Urothelium cell line (cell line): ENCODE measurements at regions not wholly inside any gene's neighbourhood (a gene's known extent, or its start where the extent isn't known, plus 50 kb on each side); places are given as distances from the start of the nearest gene placed in this dataset.
"Not testable (repeated sequence)": the region's sequence is repeated elsewhere in the genome, so short reads cannot be mapped to it uniquely, and the experiment has no call there.

Experiments used
- DNase-seq: peaks from one replicate; pipeline ENCODE4 v3.0.0; 2011; ENCODE audit warnings: low spot score, mixed read lengths
- FAIRE-seq: peaks from 2 replicates; lab custom pipeline; 2011; peaks lifted over from hg19 to GRCh38; lab: Jason Lieb, UNC

DNA sequence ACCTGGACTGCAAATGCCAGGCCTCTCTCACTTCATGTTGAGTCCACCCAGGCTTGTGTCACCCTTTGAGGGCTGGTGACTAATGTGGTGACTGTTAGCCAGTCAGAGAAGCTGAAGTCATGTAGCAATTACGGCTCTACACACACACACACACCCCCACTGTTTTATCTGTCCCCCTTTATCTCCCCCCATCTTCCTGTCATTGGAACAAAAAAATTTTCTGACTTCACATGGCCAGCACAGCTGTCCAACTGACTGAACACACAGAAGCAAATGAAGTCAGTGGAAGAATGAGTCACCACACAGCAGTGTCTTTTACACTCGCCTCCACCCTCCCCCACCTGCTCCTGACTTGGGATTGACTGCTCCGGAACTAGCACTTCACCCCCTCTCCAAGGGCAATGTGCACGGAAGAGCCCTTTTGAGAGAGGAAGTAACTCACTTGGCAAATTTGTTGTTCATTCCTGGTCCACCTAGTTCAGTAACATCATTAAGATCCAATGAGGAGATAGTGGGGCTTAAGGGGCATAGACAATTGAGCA is 198.0 kb downstream of the RNF144B start:
- FAIRE-seq: no peak
- peak; percentile 78 for DNase-seq

DNA sequence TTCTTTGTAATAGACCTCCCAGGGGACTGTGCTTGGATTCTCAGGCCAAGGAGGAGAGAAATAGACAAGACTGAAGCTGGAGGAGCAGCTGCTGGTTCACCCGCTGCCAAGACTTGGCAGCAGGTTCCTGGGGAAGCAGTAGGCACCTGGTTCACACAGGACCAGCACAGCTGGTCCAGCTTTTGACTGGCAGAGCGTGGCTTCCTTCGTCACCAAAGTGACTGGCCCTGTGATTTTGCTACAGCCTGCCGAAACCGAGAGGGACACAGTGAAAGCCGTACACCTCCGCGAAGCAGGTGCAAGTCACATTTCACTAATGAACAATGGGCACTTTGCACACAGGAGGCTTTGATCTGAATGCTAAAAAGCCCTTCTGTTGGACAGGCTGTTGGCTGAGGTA is 199.0 kb downstream of the RNF144B start:
- DNase-seq (no peak), FAIRE-seq (no peak)

DNA sequence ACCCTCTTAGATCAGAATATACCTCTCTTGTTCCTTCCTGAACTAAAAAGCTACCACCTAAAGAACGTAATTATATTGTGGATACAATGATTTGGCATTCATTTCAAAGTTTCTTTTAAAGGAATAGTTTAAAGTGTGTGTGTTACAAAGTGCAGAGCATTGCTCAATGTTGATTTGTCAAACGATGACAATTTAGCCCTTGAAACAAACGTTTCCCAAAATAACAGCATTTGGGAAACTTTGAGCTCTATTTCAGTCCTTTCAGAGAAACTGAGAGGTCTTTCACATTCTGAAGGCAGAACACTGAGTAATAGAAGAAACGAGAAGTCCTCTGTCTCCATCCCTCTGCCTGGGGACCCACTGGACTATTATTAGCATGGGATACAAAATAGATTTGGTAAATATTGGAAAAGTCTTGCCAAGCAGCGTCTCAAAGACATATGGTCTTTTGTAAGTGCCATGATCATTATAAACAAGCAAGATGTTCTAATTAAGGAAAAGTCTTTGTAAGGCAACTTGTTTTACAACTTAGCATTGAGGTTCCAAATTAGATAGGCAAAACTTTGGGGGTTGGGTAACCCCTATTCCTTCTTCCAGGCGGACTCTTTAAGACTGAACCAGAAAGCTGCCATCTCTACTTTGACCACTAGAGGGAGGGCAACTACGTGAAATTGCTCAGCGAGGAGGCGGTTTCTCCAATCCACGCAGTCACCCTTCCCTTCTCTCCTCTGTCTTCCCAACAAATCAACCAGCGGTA is 208.8 kb downstream of the RNF144B start:
- FAIRE-seq: no peak

DNA sequence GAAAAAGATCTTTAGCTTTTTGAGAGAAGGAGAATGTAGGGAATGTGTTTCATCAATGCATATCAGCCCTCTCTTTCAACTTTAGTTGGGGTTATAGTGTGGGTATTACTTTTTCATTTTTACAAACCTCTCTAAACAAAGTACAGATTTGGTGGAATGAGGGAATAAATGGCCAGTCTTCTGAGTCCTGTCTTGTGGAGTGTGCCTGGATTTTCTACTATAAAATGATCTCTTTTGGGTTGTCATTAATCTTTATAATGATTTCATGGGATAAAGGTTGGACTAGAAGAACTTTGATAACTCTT is 209.3 kb downstream of the RNF144B start:
- DNase-seq (no peak), FAIRE-seq (no peak)

More for the DNA sequence above, 208.8 kb downstream of the RNF144B start:
- DNase-seq: peak; percentile 62

DNA sequence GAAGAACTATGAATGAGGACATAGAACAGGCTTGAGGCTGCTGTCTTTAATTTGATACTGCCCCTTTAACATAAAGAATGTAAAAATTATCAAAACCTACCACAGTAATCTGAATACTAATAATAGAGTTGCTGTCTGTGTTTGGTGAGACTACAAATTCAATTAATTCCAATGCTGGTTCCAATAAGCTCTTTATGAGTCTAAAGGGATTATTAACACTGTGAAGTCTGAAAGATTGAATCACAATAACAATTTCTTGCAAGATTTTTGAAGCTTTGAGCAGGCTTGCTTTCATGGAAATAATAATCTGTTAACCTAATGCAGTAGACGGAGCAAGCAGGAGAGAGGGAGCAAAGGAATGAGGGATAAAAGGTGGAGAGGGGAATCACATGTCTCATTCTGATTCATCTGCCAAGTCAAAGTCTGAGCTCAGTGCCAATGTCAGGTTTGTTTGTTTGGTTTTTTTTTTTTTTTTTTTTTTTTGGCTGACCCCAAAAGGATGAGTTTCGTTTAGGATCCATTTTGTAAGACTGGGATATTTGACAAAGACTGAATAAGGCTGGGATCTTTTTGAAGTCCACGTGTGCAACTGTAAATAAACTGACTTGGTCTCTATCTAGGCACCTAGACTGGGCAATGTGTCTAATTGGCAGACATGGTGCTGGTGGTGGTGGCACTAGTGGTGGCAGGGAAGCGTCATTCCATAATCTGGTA is 211.6 kb downstream of the RNF144B start:
- no peak for DNase-seq
- FAIRE-seq: no peak

DNA sequence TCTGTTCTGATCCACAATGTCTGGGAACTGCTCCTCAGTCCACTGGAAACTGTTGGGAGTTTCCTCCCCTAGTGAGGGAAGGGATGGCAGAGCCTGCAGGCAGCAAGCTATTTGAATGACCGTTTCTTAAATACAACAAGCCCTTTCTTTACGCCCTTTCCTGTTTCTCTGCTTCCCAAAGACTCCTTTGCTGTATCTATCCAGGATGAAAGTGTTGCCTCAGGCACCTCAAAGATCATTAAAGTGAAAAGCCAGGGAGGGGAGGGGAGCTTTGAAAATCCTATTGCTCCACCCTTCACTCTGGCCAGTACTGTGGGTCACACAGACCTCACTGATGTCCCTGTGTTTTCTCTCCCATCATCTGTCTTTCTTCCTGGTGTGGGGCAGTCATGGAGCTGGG is 213.1 kb downstream of the RNF144B start:
- FAIRE-seq (no peak), DNase-seq (no peak)

DNA sequence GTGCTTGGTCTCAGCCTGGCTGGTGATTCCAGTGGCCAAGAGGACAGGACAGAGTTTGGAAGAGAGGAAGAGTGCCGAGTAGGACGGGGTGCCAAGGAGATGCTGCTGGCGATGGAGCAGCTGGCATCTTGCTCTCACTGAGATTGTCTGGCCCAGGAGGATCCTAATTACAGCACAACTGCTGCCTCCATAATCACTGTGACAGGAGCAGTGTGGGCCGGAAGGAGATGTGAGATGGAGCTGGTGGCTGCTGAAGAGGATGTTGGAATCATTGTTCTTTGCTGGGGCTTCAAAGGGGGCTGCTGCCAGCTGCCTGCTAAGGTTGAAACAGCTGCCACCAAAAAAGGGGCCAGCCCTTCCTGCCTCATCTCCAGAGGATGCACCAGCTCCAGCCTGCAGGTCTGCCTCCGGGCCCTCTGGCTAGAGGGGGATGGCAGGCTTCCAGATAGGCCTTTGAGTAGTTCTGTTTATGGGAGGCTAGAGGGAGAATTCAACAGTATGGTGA is 214.4 kb downstream of the RNF144B start:
- no peak for DNase-seq
- FAIRE-seq: no peak

DNA sequence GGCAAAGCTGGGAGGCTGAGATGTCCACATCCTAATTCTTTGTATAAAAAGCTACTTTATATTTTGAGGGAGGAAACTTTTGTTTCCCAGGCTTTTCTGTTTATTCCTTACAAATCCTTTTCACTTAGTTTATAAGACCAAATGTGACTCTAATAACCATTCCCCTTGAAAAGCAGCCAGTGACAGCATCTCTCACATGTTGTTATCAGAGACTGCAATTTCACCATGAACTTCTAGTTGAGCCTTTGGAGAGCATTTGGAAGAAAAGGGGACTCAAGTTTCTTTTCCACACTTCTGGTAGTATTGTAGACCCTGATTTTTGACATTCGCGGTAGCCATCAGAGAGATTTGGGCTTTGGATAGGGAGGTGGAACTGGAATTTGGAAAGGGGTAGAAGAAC is 215.8 kb downstream of the RNF144B start:
- no peak for DNase-seq
- FAIRE-seq: no peak

DNA sequence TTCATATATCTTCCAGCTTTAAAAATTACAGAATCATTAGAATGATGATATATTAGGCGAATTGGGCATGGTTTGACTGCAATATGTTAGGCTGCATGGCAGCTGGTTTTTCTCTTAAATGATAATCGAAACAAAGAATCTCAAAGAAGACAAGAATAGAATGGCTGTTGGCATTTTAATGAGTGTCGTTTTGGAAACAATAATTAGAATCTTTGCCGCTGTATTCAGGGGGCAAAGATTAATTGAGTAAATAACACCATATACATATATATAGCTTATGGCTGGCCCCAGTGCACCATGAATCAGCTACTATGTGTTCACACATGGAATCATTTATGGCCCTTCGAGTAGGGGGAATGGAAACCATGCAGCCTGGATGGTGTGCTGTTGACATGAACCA is 216.2 kb downstream of the RNF144B start:
- no peak for FAIRE-seq
- no peak for DNase-seq

DNA sequence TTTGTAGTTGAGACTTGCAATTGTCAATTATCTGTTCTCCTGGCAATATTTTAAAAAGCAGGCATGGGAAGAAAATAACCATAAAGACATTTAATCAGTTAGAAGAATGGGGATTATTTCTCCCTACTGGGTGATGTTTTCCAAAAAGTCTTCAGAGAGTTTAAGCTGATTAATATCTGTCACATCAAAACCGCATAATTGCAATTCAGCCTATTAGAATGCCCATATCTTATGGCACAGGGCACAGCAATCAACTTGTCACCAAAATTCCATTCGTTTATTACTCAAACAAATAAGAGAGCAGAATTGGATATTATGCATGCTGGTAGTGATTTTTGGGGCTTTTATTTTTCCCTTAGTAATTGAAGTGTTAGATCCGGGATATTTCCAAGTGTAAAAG is 218.7 kb downstream of the RNF144B start:
- FAIRE-seq: no peak

DNA sequence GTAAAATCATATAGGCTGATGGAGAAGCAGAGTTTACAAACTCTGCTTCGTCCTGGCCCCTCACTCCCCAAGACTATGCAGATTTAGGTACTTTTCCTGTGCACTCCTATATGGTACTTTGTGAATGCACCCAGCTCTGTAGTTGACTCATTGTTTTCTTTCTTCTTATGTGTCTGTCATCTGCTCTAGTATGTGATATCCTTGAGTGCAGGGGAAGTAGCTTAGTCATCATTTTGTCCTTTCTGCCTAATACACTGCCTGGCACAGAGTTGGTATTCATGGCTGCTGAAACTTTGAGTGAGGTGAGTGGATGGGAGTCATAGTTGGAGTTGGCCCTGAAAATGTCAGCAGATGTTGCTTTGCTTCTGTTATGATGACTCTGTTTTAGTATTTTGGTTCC is 222.6 kb downstream of the RNF144B start:
- DNase-seq (no peak), FAIRE-seq (no peak)

More for the DNA sequence above, 218.7 kb downstream of the RNF144B start:
- no peak for DNase-seq

DNA sequence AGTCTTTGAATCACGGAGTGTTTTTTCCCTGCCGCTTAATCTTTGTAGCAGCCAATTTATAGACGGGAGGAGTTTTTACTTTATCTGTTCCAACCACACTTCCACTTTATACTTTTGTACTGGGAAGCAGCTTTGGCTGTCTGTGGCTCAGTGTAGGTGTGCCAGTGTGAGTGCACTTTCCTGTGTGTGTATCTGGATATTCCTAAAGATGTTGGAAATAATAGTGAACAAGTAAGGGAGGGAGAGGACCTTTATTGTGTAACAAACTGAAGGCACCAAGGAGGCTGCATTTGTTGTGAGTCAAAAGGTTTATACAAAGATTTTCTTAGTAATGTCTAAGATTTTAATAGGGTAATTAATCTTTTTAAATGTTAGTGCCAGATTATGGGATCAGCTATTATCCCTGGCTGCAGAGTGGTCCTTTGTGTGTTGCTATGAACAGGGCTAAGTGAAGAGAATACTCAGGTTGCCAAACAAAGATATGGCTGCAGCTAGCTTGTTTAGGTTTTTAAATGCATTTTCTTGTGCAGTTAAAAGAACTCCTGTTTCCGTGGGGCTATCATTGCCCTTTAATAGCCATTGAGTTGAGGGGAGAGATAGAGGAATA is 226.3 kb downstream of the RNF144B start:
- DNase-seq (no peak), FAIRE-seq (no peak)

DNA sequence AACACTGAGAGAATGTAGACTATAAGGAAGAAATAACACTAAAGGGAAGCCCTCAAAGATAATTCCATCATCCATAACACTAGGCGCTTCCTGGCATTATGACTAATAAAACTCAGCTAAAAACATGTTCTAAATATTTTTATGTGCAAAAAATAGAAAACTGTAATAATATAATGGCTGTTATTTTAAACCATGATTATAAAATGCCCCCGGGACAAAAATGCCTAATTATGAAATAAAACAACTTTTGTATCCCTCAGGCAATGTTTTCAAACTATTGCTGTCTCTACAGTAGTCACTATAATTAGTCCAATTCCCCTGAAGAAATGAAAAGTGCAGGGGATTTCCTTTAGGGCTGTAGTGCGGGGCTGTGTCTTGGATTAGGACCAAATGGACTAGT is 242.4 kb downstream of the RNF144B start:
- FAIRE-seq: no peak
- no peak for DNase-seq

DNA sequence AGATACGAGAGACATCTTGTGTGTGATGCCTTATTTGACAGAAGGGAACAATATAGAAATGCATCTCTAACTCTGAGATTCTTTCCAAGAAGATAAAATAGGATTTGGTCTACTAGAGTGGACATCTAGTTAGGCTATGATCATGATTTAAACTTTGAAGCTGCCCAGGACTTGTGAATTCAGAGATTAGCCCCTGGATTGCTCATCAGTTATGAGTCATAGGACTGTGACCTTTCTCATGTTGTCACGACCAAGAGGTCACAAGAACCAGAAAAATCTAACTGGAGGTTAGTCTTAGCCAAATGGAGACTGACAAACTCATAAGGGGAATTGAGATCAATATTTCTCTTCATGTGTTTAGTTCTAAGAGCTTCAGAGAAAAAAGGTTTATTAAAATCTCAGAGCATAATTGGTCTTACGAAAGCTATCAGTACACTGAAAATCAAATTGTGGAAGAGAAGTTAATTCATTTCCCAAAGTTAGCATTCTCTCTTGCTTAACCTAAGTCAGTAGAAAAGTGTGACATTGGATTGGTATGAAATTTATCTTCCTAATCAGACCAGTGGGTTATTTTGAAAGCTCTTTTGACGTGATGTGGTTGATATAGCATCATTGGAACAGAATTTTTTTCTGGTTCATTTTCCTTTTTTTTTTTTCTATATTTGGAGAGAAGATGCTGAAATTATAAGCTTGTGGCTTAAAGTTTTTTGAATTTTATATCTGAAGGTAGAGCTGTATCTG is 245.7 kb downstream of the RNF144B start:
- DNase-seq (peak; percentile 10), FAIRE-seq (no peak)

DNA sequence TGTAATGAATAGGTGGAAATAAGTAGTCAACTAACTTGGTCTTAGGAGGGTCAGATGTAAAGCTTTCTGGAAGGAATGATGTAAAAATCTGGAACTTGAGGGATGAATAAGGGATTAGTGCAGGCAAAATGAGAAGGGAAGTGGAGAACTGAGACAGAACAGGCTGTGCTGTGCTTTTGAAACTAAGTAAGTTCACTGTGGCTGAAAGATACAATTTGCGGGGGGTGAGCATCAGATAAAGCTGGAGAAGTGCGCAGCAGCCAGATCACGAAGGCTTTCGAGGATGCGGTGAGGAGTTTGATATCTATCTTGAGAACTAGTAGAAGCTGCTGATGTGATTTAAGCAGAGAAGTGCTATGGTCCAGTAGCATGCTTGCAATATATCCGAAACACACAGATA is 247.8 kb downstream of the RNF144B start:
- FAIRE-seq (no peak), DNase-seq (no peak)

DNA sequence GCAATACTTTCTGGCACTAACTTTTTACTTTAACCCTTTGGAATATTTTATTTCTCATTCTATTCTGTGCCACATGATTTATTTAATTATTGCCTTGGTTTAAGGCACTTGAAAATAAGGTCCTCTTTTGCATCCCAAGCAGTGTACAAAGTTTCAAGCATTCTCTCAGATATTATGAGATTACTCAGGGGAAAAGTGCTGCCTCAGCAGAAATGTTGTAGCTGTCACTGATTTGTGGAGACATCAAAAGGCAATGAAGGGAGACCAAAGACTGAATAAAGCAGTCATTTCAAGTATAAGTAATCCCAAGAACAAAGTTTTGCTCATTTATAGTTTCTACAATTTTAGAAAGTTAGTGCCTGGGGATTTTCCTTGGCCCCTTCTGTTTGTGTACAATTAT is 253.0 kb downstream of the RNF144B start:
- no peak for FAIRE-seq

DNA sequence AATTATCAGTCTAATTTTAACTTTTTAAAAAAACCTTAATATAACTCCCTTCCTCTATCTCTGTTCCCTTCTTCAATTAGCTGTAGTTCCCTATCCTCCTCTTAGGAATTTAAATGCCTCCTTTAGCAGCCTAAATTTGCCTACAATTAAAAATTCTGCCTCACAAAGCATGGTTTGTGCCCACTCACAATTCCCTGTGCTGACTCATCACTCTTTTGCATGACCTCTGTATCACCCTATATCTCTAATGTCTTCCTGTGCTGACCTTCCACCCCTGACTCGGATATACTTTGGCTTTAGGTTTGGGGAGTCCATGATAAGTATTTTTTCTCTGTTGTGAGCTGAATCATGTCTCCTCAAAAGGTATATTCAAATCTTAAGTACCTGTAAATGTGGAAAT is 253.6 kb downstream of the RNF144B start:
- FAIRE-seq (no peak), DNase-seq (no peak)

More for the DNA sequence above, 253.0 kb downstream of the RNF144B start:
- DNase-seq: no peak

DNA sequence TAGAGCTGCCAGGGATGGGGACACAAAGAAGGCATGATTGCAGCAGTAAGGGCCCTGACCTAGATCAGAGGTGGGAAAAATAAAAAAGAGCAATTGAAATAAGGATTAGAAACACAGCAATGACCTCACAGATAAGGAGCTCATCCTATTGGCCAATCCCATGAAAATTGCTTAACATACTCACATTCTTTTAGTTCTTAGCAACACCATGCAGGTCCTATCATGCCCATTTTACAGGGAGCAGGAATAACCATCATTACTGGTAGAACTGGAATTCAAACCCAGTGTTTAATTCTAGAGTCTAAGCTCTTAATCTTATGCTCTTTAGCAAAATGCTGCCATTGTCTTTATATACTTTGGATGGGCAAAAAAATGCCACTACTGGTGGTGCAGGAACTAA is 267.7 kb downstream of the RNF144B start:
- FAIRE-seq (no peak), DNase-seq (no peak)

DNA sequence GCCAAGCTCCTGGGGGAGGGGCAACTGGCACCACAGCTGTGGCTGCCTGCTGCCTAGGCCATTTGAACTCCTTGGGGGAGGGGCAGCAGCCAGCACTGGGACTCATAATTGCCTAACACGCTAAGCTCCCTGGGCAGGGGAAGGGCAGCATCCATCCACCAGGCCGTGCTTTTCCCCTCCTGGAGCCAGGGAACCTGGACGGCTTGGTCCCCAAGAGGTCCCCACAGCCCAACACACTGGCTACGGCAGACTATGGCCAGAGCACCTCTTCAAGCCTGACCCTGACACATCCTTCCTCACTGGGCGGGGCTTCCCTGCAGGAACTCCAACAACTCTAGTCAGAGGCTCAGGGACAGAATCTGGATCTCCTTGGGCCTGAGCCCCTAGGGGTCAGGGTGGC is 269.4 kb downstream of the RNF144B start:
- FAIRE-seq (no peak), DNase-seq (no peak)

DNA sequence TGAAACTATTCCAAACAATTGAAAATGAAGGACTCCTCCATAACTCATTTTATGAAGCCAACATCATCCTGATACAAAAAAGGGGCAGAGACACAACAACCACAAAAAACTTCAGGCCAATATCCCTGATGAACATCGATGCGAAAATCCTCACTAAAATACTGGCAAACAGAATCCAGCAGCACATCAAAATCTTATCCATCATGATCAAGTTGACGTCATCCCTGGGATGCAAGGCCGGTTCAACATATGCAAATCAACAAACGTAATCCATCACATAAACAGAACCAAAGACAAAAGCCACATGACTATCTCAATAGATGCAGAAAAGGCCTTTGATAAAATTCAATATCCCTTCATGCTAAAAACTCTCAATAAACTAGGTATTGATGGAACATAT is 272.8 kb downstream of the RNF144B start:
- not testable (repeated sequence) for FAIRE-seq, DNase-seq

DNA sequence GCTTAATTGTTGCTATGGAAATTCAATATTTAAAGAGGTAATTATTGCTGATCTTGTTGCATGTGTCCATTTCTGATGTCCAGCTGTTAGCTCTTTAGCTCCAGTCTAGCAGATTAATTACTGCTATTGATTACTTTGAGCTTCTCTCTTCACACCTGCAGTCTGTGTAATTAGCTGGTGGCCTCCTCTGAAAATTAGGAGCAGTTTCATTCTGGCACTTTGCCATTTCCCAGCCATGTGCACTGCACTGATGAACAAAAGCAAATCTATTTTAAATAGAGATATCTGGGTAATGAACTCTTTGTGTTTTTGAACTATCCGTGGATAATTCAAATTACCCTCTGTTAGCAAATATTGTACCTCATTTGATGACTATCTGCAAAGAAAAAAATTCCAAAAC is 275.9 kb downstream of the RNF144B start:
- DNase-seq (no peak), FAIRE-seq (no peak)
